Neuronal stem cell (in vitro differentiated cells): ENCODE measurements at regions not wholly inside any gene's neighbourhood (a gene's known extent, or its start where the extent isn't known, plus 50 kb on each side); places are given as distances from the start of the nearest gene placed in this dataset.

Source experiments
- DNase-seq: peaks from one replicate; pipeline ENCODE4 v3.0.0-alpha.2; 2013; ENCODE audit warnings: low spot score
- H2AFZ ChIP-seq: one replicate; pipeline ENCODE4 v1.6.1; 2013; ENCODE audit warnings: mild to moderate bottlenecking, low read length, inconsistent platforms
- H2AK5ac ChIP-seq: 2 replicates; pipeline ENCODE4 v1.6.1; 2013; ENCODE audit warnings: low read depth, mild to moderate bottlenecking, inconsistent platforms, low read length, moderate library complexity, mixed read lengths
- H2BK120ac ChIP-seq: 2 replicates; pipeline ENCODE4 v1.6.1; 2013; ENCODE audit warnings: low read depth, mild to moderate bottlenecking, inconsistent platforms, low read length, moderate library complexity, mixed read lengths
- H2BK12ac ChIP-seq: one replicate; pipeline ENCODE4 v1.6.1; 2013; ENCODE audit warnings: low read length, inconsistent platforms
- H2BK15ac ChIP-seq: 2 replicates; pipeline ENCODE4 v1.6.1; 2013; ENCODE audit warnings: mild to moderate bottlenecking, low read length, inconsistent platforms, mixed read lengths
- H2BK5ac ChIP-seq: one replicate; pipeline ENCODE4 v1.6.1; 2013; ENCODE audit warnings: inconsistent platforms, mild to moderate bottlenecking, low read length, moderate library complexity
- H3K14ac ChIP-seq: one replicate; pipeline ENCODE4 v1.6.1; 2013; ENCODE audit warnings: low read length, inconsistent platforms
- H3K18ac ChIP-seq: 2 replicates; pipeline ENCODE4 v1.6.1; 2013; ENCODE audit warnings: low read length, inconsistent platforms
- H3K23ac ChIP-seq: 2 replicates; pipeline ENCODE4 v1.6.1; 2013; ENCODE audit warnings: low read depth, mild to moderate bottlenecking, mixed read lengths, low read length, inconsistent platforms; ENCODE audit not compliant: poor library complexity
- H3K27ac ChIP-seq: replicated peaks from 3 replicates; pipeline ENCODE4 v1.5.1; 2013; ENCODE audit warnings: low read length, inconsistent platforms
- H3K27me3 ChIP-seq, 3 experiments: 2 replicates each; pipeline ENCODE4 v1.6.1; 2013; ENCODE audit warnings: low read length in 3 of 3, mild to moderate bottlenecking in 2 of 3, inconsistent platforms in 1 of 3, low read depth in 1 of 3, mixed read lengths in 1 of 3, moderate library complexity in 1 of 3; ENCODE audit not compliant: control insufficient read depth in 3 of 3, insufficient read depth in 3 of 3
- H3K36me3 ChIP-seq, 2 donors: replicated peaks in 1 of 2; 2 replicates each; pipeline ENCODE4 v1.6.1; 2013; ENCODE audit warnings: low read length in 2 of 2; ENCODE audit not compliant: control insufficient read depth in 2 of 2, insufficient read depth in 2 of 2
- H3K4ac ChIP-seq: 2 replicates; pipeline ENCODE4 v1.6.1; 2013; ENCODE audit warnings: inconsistent platforms, mild to moderate bottlenecking, low read length, moderate library complexity
- H3K4me1 ChIP-seq, 2 donors: 1 replicate in 1 of 2; 2 replicates in 1 of 2; pipeline ENCODE4 v1.6.1; 2013; ENCODE audit warnings: low read length in 2 of 2, low read depth in 1 of 2; ENCODE audit not compliant: control insufficient read depth in 2 of 2, insufficient read depth in 1 of 2
- H3K4me2 ChIP-seq: one replicate; pipeline ENCODE4 v1.6.1; 2013; ENCODE audit warnings: mild to moderate bottlenecking, low read length, inconsistent platforms; ENCODE audit not compliant: insufficient read depth, poor library complexity, severe bottlenecking
- H3K4me3 ChIP-seq, 2 donors: 2 replicates each; pipeline ENCODE4 v1.5.1; 2013; ENCODE audit warnings: low read length in 2 of 2, mild to moderate bottlenecking in 2 of 2, inconsistent platforms in 1 of 2, moderate library complexity in 1 of 2
- H3K79me1 ChIP-seq: one replicate; pipeline ENCODE4 v1.6.1; 2013; ENCODE audit warnings: low read depth, mild to moderate bottlenecking, inconsistent platforms, low read length, moderate library complexity
- H3K9ac ChIP-seq: one replicate; pipeline ENCODE4 v1.6.1; 2013; ENCODE audit warnings: mild to moderate bottlenecking, low read depth, low read length, inconsistent platforms; ENCODE audit not compliant: poor library complexity
- H3K9me3 ChIP-seq, 2 donors: replicated peaks in 1 of 2; 2 replicates each; pipeline versions ENCODE3 to v1.6.1; 2013; ENCODE audit warnings: low read length in 2 of 2, mild to moderate bottlenecking in 2 of 2, inconsistent platforms in 1 of 2, low read depth in 1 of 2, mixed read lengths in 1 of 2, moderate library complexity in 1 of 2; ENCODE audit not compliant: control insufficient read depth in 2 of 2, insufficient read depth in 1 of 2
- H4K8ac ChIP-seq: one replicate; pipeline ENCODE4 v1.6.1; 2013; ENCODE audit warnings: low read depth, mild to moderate bottlenecking, inconsistent platforms, low read length, moderate library complexity
- H4K91ac ChIP-seq: one replicate; pipeline ENCODE4 v1.6.1; 2013; ENCODE audit warnings: low read length, low read depth, mild to moderate bottlenecking, inconsistent platforms; ENCODE audit not compliant: poor library complexity
- WGBS, 2 donors: extraction: QIAGEN DNeasy Blood & Tissue Kit; methylation state at CpG; one replicate each; pipeline ENCODE4 v1.1.7; 2013; ENCODE audit warnings: missing lambda C conversion rate in 2 of 2, mixed read lengths in 1 of 2; ENCODE audit not compliant: insufficient read length in 2 of 2, insufficient replicate concordance in 1 of 2; ENCODE audit errors: extremely low coverage in 2 of 2; 5-methylcytosine and 5-hydroxymethylcytosine counted together

DNA sequence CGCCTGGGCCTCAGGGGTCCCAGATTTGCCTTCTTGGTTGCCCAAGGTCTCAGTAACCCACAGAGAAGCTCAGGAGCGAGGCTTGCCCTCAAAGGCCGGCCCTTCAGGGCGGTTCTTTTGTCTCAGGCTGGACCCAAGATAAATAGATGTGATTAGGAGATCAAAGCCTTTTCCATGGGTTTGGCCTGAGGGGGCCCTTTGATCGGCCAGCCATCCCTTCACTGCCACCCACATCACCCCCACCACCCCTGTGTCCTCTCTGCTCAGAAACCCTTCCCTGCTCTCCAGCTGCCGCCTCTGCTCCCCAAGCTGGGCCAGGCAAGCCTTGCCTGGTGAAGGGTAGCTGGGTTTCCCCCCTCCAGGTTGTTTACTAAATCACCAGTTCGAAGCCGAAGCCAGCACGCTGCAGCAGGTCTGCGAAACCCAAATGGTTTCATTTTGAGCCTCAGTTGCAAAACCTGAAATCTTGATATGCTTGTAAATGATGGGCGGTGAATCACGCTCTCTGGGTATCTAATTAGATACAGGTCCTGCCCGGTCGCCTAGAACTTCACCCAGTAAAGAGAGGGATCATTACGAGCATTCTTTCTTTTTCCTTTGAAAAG is 202.6 kb upstream of the BCOR start:
- Histone ChIP-seq H3K4me3 (no peak overlapping the region), H3K4me1 (peaks cover 0 to 12% of the 10 kb centered on the region in 2 donors), H3K27ac (no peak overlapping the region), H2BK120ac (no peak overlapping the region), H3K36me3 (no peaks in the 10 kb centered on the region), H3K4me2 (no peak overlapping the region), H2AK5ac (no peak overlapping the region), H3K14ac (no peak overlapping the region), H3K23ac (no peak overlapping the region), H3K79me1 (no peaks in the 10 kb centered on the region), H3K9ac (no peak overlapping the region), H2BK12ac (no peak overlapping the region), H3K27me3 (peaks cover 0 to 21% (median 0%) of the 10 kb centered on the region in 3 experiments), H4K8ac (no peak overlapping the region), H3K9me3 (no peaks in the 10 kb centered on the region), H3K4ac (no peak overlapping the region), H4K91ac (no peak overlapping the region), H2BK5ac (no peak overlapping the region), H3K18ac (peak overlapping the region; percentile 59), H2BK15ac (no peak overlapping the region), H2AFZ (no peak overlapping the region)
- DNase-seq, result no peak
- WGBS, 2 donors, result no CpG with 5 or more reads among the region's 15 CpGs

DNA sequence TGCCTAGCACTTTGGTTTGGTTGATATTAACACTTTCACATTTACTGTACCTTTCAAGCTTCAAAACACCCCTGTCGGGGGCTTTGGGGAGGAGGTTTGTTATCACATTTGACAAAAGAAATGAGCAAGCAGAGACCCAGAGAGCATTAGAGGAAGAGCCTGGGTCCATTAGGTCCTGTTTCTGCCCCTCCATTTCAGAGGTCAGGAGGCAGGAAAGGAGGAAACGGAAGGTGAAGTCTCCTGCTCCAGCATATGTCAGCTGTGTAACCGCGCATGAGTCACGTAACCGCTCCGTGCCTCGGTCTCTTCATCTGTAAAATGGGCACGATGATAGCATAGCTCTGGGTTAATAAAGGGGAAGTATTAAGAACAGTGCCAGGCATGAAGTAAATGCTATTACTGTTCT is 201.9 kb upstream of the BCOR start:
- no CpG with 5 or more reads among the region's 9 CpGs for WGBS, 2 donors
- H4K8ac ChIP-seq, result no peak overlapping the region
- no peaks in the 10 kb centered on the region for H3K36me3 ChIP-seq
- no peaks in the 10 kb centered on the region for H3K9me3 ChIP-seq
- H3K4me1 ChIP-seq, result peaks cover 0 to 12% of the 10 kb centered on the region in 2 donors
- H3K14ac ChIP-seq, result no peak overlapping the region
- no peak overlapping the region for H2BK12ac ChIP-seq
- H4K91ac ChIP-seq, result no peak overlapping the region
- no peak overlapping the region for H3K4me3 ChIP-seq
- no peak overlapping the region for H3K4me2 ChIP-seq
- no peak overlapping the region for H2BK5ac ChIP-seq
- no peak overlapping the region for H3K9ac ChIP-seq
- H2AK5ac ChIP-seq, result no peak overlapping the region
- H3K4ac ChIP-seq, result no peak overlapping the region
- H2AFZ ChIP-seq, result no peak overlapping the region
- no peak for DNase-seq
- no peak overlapping the region for H3K23ac ChIP-seq
- H3K27ac ChIP-seq, result no peak overlapping the region
- no peaks in the 10 kb centered on the region for H3K79me1 ChIP-seq
- H3K27me3 ChIP-seq, result peaks cover 0 to 21% (median 0%) of the 10 kb centered on the region in 3 experiments
- no peak overlapping the region for H2BK15ac ChIP-seq
- no peak overlapping the region for H2BK120ac ChIP-seq
- no peak overlapping the region for H3K18ac ChIP-seq

DNA sequence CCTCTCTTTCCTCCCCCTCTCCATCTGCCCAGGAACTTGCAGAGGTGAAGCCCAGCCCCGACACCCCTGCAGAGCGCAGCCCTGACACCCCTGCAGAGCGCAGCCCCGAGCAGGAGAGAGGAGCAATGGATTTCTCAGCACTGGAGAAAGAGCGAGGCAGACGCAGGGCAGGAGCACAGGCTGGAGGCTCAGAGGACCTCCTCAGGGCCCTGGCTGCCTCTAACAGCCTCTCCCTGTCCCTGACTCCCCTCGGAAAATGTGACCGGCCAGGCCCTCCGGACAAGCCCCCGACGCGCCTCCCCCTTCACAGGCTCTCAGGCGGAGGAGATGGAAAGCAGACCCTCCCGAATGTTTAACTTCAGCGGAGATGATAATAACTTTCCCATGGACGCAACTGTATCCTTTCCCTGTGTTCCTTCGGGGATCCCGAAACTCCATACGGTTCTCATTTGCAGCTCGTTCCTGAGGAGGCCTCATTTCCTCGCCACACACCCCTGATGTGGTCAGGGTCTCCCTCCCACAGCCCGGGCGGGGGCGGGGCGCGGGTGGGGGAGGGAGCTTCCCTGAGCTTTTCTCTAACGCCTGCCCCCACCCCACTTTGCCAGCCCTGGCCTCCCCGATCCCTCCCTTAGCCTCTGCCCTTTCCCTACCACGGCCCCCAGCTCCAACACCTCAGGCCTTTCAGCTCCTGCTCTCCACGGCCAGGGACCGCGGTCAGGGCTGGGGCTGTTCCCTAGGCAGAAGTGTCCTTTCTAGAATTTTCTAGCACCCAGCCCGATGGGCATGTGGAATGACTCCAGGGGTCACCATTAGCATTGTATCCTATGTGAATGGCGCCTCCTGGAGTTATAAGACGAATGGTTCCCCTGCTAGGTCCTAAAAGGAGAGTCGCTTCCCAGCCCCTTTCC is 201.1 kb upstream of the BCOR start:
- Histone ChIP-seq H3K4ac (no peak overlapping the region), H3K27me3 (peaks cover 0 to 21% (median 0%) of the 10 kb centered on the region in 3 experiments), H2BK5ac (no peak overlapping the region), H3K36me3 (no peaks in the 10 kb centered on the region), H3K4me1 (peaks cover 0 to 12% of the 10 kb centered on the region in 2 donors), H4K8ac (peak overlapping the region; percentile 92), H2AFZ (peak overlapping the region; percentile 61), H4K91ac (no peak overlapping the region), H3K18ac (peak overlapping the region; percentile 85), H3K9ac (no peak overlapping the region), H3K79me1 (no peaks in the 10 kb centered on the region), H2BK120ac (no peak overlapping the region), H3K4me2 (no peak overlapping the region), H2BK15ac (peak overlapping the region; percentile 49), H3K27ac (no peak overlapping the region), H2AK5ac (no peak overlapping the region), H3K14ac (no peak overlapping the region), H3K9me3 (no peaks in the 10 kb centered on the region), H3K23ac (peak overlapping the region; percentile 20), H2BK12ac (no peak overlapping the region), H3K4me3 (no peak overlapping the region)
- DNase-seq, result no peak
- no CpG with 5 or more reads among the region's 36 CpGs for WGBS, 2 donors

- no peak overlapping the region for H3K27ac ChIP-seq
- WGBS, 2 donors, result no CpG with 5 or more reads among the region's 7 CpGs
Measured at GRCh38 chrX:40298069-40298468, 200.3 kb upstream of the BCOR start.

More at GRCh38 chrX:40298069-40298468, 200.3 kb upstream of the BCOR start:
- Histone ChIP-seq H3K4me2 (no peak overlapping the region), H3K4me3 (no peak overlapping the region), H3K27me3 (peaks cover 0 to 21% (median 0%) of the 10 kb centered on the region in 3 experiments), H4K8ac (no peak overlapping the region), H2BK15ac (no peak overlapping the region), H3K9me3 (no peaks in the 10 kb centered on the region), H3K4ac (no peak overlapping the region), H3K9ac (no peak overlapping the region), H2BK120ac (no peak overlapping the region), H2BK5ac (no peak overlapping the region), H2BK12ac (no peak overlapping the region), H3K4me1 (peaks cover 0 to 10% of the 10 kb centered on the region in 2 donors), H2AK5ac (no peak overlapping the region), H3K79me1 (no peaks in the 10 kb centered on the region), H2AFZ (peak overlapping the region; percentile 61), H3K14ac (no peak overlapping the region), H3K36me3 (no peaks in the 10 kb centered on the region), H3K23ac (no peak overlapping the region), H4K91ac (no peak overlapping the region), H3K18ac (no peak overlapping the region)
- no peak for DNase-seq
